Kidney epithelial cell (primary cell): ENCODE measurements at regions not wholly inside any gene's neighbourhood (a gene's known extent, or its start where the extent isn't known, plus 50 kb on each side); places are given as distances from the start of the nearest gene placed in this dataset.

Experiments
- DNase-seq: peaks from one replicate; pipeline ENCODE4 v3.0.0-alpha.2; 2010; ENCODE audit warnings: low read depth
- H3K27me3 ChIP-seq: 2 replicates; pipeline ENCODE4 v1.6.0; 2011; ENCODE audit warnings: low read length; ENCODE audit not compliant: control insufficient read depth, insufficient read depth
- H3K36me3 ChIP-seq: 2 replicates; pipeline ENCODE4 v1.5.1; 2011; ENCODE audit warnings: low read length; ENCODE audit not compliant: control insufficient read depth, insufficient read depth
- H3K4me3 ChIP-seq: 2 replicates; pipeline ENCODE4 v1.5.1; 2011; ENCODE audit warnings: low read depth, mild to moderate bottlenecking, control low read depth, low read length
- TF ChIP-seq, protein P1 (sequence below): IDR thresholded peaks from 2 replicates; pipeline ENCODE4 v1.5.1; 2011; ENCODE audit warnings: mild to moderate bottlenecking, moderate library complexity, low read length, control low read depth, inconsistent platforms; ENCODE audit not compliant: insufficient read depth, poor library complexity, severe bottlenecking

DNA sequence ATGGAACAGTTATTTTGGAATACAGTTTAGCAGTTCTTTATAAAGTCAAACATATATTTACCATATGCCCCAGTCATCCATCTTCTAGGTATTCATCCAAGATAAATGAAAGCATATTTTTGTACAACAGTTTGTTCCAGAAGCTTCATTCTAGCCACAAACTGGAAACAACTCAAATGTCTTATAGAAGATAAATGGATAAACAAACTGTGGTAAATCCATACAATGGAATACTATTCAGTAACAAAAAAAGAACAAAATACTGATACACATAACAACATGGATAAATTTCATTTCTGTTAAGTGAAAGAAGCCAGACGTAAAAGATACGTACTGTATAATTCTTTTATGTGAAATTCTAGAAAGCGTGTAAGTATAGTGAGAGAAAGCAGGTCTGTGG is 167.0 kb upstream of the AHI1 start:
- no peaks in the 10 kb centered on the region for H3K36me3 ChIP-seq
- H3K27me3 ChIP-seq = no peaks in the 10 kb centered on the region
- TF ChIP-seq, protein P1, sequence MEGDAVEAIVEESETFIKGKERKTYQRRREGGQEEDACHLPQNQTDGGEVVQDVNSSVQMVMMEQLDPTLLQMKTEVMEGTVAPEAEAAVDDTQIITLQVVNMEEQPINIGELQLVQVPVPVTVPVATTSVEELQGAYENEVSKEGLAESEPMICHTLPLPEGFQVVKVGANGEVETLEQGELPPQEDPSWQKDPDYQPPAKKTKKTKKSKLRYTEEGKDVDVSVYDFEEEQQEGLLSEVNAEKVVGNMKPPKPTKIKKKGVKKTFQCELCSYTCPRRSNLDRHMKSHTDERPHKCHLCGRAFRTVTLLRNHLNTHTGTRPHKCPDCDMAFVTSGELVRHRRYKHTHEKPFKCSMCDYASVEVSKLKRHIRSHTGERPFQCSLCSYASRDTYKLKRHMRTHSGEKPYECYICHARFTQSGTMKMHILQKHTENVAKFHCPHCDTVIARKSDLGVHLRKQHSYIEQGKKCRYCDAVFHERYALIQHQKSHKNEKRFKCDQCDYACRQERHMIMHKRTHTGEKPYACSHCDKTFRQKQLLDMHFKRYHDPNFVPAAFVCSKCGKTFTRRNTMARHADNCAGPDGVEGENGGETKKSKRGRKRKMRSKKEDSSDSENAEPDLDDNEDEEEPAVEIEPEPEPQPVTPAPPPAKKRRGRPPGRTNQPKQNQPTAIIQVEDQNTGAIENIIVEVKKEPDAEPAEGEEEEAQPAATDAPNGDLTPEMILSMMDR = no peak
- no peak for DNase-seq
- no peak overlapping the region for H3K4me3 ChIP-seq

DNA sequence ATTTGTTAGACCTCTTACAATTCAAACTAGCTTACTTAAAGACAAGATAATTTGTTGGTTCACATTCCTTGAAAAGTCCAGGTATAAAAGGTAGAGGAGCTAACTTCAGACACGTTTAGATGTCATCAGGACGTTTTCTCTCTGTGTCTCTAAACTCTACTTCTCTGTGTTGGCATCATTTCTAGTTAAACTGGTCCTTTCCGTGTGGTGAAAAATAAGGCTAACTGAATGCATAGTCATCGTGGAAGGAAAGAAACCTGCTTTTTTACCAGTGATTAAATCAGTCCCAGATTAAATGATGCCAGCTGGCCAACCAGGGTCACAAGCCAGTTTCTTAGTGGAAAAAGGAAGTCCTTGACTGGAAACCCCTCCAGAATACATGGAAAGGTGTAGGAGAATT is 168.4 kb upstream of the AHI1 start:
- TF ChIP-seq, protein P1 = no peak
- no peaks in the 10 kb centered on the region for H3K27me3 ChIP-seq
- DNase-seq = no peak
- no peaks in the 10 kb centered on the region for H3K36me3 ChIP-seq
- H3K4me3 ChIP-seq = no peak overlapping the region

DNA sequence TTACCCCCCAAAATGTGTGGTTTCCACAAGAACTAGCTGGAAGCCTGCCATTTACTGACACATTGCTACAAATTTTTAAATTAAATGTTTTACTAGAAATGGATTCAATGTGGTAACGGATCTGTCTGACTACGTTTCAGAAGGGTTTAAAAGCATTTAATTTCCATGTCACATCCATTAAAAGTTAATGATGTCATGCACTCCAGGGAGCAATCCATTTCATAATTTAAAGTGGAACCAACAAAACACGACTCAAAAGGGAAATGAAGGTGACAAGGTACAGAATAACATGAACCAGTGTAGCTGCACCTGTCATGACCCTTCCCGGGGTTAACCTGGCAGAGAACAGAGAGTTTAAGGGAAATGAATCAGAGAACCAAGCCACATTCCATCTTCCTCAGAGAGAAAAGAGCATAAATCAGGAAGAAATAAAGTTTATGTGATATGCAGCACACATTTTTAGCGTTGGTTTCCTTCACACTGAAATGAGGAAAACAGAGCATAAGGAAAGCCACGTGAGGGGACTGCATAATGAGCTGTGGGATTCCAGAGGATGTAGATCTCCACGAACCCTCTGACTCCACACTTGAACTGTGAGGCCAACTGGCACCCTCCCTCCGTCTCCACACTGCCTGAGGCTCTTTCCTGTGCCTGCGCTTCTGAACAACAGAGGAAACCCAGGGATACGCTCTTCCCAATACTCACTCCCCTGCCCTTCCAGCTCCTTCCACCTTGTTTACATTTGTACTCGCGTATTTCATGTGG is 170.3 kb upstream of the AHI1 start:
- TF ChIP-seq, protein P1 = no peak
- H3K36me3 ChIP-seq = no peaks in the 10 kb centered on the region
- no peak for DNase-seq
- H3K27me3 ChIP-seq = no peaks in the 10 kb centered on the region
- H3K4me3 ChIP-seq = no peak overlapping the region

DNA sequence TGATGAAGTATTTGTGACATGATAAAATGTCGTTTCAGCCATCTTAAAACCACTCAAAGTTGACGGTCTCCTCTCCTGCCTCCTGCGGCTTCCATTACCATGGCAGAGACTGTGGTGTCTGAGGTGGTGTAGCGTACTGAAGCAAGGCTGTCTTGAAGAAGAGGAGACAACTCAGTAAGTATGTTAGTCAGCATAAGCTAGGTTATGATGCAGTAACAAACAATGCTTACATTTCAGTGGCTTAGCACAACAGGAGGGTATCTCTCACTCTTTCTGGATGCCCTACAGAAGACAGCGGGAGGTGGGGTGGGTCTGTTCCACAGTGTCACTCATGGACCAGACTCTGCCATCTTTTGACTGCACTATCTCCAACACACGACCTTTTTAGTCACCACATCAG is 174.7 kb upstream of the AHI1 start:
- TF ChIP-seq, protein P1 = no peak
- Histone ChIP-seq H3K27me3 (no peaks in the 10 kb centered on the region), H3K36me3 (no peaks in the 10 kb centered on the region), H3K4me3 (no peak overlapping the region)
- DNase-seq = no peak

DNA sequence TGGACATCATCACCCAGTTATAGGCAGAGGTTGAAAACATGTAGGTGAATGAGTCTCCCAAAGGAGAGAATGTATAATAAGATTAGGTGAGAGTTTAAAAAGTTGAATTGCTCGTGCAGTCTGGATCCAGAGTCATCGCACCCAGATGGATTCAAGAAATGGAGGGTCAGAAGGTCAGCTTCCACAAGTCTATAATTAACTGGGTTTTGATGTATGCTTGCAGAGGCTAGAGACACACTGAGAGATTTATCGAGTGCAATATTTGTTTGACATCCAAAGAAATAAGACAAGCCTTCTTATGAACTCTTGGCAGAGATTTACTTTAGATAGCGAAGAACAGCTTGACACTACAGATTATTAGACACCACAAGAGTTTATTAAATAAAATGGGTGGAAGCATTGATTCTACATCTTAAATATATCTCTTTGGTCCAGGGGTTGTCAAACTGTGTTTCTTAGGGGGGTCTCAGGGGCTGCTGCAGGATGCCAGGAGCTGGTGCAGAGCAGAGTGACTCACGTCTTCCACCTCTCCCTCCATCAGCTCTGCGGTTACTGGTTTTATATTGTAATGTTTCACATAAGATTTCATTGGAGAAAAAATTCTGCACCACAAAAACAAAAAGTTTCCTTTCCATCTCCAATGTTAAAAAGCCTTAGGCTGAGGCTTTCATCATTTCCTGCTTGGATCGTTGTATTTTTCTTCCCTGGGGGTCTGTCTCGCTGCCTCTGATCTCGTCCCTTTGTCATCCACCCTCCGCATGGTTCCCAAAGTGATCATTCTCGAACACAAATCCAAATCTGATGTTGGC is 176.2 kb upstream of the AHI1 start:
- Histone ChIP-seq H3K36me3 (no peaks in the 10 kb centered on the region), H3K27me3 (no peaks in the 10 kb centered on the region), H3K4me3 (no peak overlapping the region)
- no peak for DNase-seq
- TF ChIP-seq, protein P1 = no peak
